Liver (tissue), 3 donors: ENCODE measurements at regions not wholly inside any gene's neighbourhood (a gene's known extent, or its start where the extent isn't known, plus 50 kb on each side); places are given as distances from the start of the nearest gene placed in this dataset.

Experiments used
- CTCF ChIP-seq: fragments of 150-350 bp; IDR thresholded peaks from 2 replicates; pipeline ENCODE4 v1.5.1; 2017; ENCODE audit warnings: improper control_type of control experiment, low read depth, low read length; ENCODE audit not compliant: missing input control
- RAD21 ChIP-seq, 2 donors: IDR thresholded peaks; 2 replicates each; pipeline ENCODE4 v1.6.1; 2016; ENCODE audit warnings: antibody characterized with exemption in 2 of 2, mild to moderate bottlenecking in 2 of 2
- TAF1 ChIP-seq: conservative IDR thresholded peaks from 2 replicates; pipeline ENCODE4 v1.6.1; 2016; ENCODE audit warnings: antibody characterized with exemption, mild to moderate bottlenecking
- ZBTB33 ChIP-seq: IDR thresholded peaks from 2 replicates; pipeline ENCODE4 v1.6.1; 2016; ENCODE audit warnings: antibody characterized with exemption
- donor health status: healthy.
- donor health status: healthy.

- TF ChIP-seq CTCF (no peak), TAF1 (no peak), RAD21 (IDR thresholded peaks at IDR 0.05) (no peak), ZBTB33 (no peak)
Measured at GRCh38 chr3:15932348-15933300, 134.8 kb upstream of the ANKRD28 start.
